H1 (cell line): ENCODE measurements at regions not wholly inside any gene's neighbourhood (a gene's known extent, or its start where the extent isn't known, plus 50 kb on each side); places are given as distances from the start of the nearest gene placed in this dataset.

Source experiments
- CTCF ChIA-PET: fragments of 300-600 bp; sonication (Branson Sonifier 250); formaldehyde crosslinking; loops from one replicate; lab custom pipeline; 2021; ENCODE audit not compliant: partially characterized antibody; lab: Charles Lee
- POLR2A ChIA-PET: fragments of 300-600 bp; sonication (Branson Sonifier 250); formaldehyde crosslinking; loops from one replicate; lab custom pipeline; 2021; ENCODE audit warnings: inconsistent platforms; ENCODE audit not compliant: partially characterized antibody; lab: Charles Lee
- DNase-seq, 2 experiments: peaks; one replicate each; pipeline versions ENCODE4 v3.0.0 to v3.0.0-alpha.2; 2010 to 2022; ENCODE audit warnings: low spot score in 2 of 2, low read depth in 1 of 2, mixed read lengths in 1 of 2
- FAIRE-seq: peaks from 2 replicates; lab custom pipeline; 2011; peaks lifted over from hg19 to GRCh38; lab: Jason Lieb, UNC
- H2AFZ ChIP-seq: 2 replicates; pipeline ENCODE4 v1.8.1; 2012; ENCODE audit warnings: low read length, inconsistent platforms
- H2AK5ac ChIP-seq: 2 replicates; pipeline ENCODE4 v1.6.1; 2013; ENCODE audit warnings: low read depth, low read length
- H2BK120ac ChIP-seq: replicated peaks from 2 replicates; pipeline ENCODE3; 2013; ENCODE audit warnings: low read depth, low read length, inconsistent platforms
- H2BK12ac ChIP-seq: 2 replicates; pipeline ENCODE4 v1.6.1; 2013; ENCODE audit warnings: low read depth, low read length
- H2BK15ac ChIP-seq: 2 replicates; pipeline ENCODE4 v1.6.1; 2013; ENCODE audit warnings: low read length
- H2BK20ac ChIP-seq: 2 replicates; pipeline ENCODE4 v1.6.1; 2013; ENCODE audit warnings: low read length
- H2BK5ac ChIP-seq: 2 replicates; pipeline ENCODE4 v1.6.1; 2013; ENCODE audit warnings: low read depth, low read length
- H3K14ac ChIP-seq: 2 replicates; pipeline ENCODE4 v1.6.1; 2013; ENCODE audit warnings: inconsistent platforms; ENCODE audit not compliant: insufficient read length
- H3K18ac ChIP-seq: 2 replicates; pipeline ENCODE4 v1.6.1; 2013; ENCODE audit warnings: low read length; ENCODE audit errors: extremely low read depth
- H3K23ac ChIP-seq: 2 replicates; pipeline ENCODE4 v1.6.1; 2013; ENCODE audit warnings: inconsistent platforms; ENCODE audit not compliant: insufficient read length
- H3K23me2 ChIP-seq: 2 replicates; pipeline ENCODE4 v1.6.1; 2013; ENCODE audit warnings: low read depth, low read length
- H3K27ac ChIP-seq: 2 replicates; pipeline ENCODE4 v1.6.1; 2011; ENCODE audit warnings: low read depth, low read length, inconsistent platforms
- H3K27me3 ChIP-seq, 4 experiments: replicated peaks in 1 of 4; 1 replicate in 1 of 4; 2 replicates in 3 of 4; pipeline versions ENCODE4 v1.6.1 to v1.8.1; 2011 to 2013; ENCODE audit warnings: low read length in 3 of 4, mild to moderate bottlenecking in 3 of 4, inconsistent platforms in 2 of 4, mixed read lengths in 2 of 4, moderate library complexity in 1 of 4; ENCODE audit not compliant: control insufficient read depth in 3 of 4, insufficient read depth in 3 of 4; ENCODE audit errors: extremely low read depth in 1 of 4
- H3K36me3 ChIP-seq, 4 experiments: 2 replicates each; pipeline versions ENCODE4 v1.6.1 to v1.8.1; 2011 to 2013; ENCODE audit warnings: mild to moderate bottlenecking in 4 of 4, low read length in 3 of 4, moderate library complexity in 2 of 4, control low read depth in 1 of 4, inconsistent platforms in 1 of 4; ENCODE audit not compliant: insufficient read depth in 4 of 4, control insufficient read depth in 2 of 4
- H3K4ac ChIP-seq: replicated peaks from 2 replicates; pipeline ENCODE3; 2013; ENCODE audit warnings: low read length, low read depth, mixed read lengths, inconsistent platforms; ENCODE audit not compliant: insufficient read length
- H3K4me1 ChIP-seq, 4 experiments: replicated peaks in 1 of 4; 1 replicate in 1 of 4; 2 replicates in 3 of 4; pipeline versions ENCODE4 v1.6.1 to v1.8.1; 2011 to 2013; ENCODE audit warnings: low read length in 3 of 4, inconsistent platforms in 2 of 4, mixed read lengths in 1 of 4; ENCODE audit not compliant: insufficient read depth in 4 of 4, control insufficient read depth in 3 of 4
- H3K4me2 ChIP-seq, 2 experiments: 2 replicates each; pipeline versions ENCODE4 v1.6.1 to v1.8.1; 2011 to 2013; ENCODE audit warnings: low read depth in 2 of 2, low read length in 2 of 2, control low read depth in 1 of 2, inconsistent platforms in 1 of 2, mild to moderate bottlenecking in 1 of 2; ENCODE audit not compliant: insufficient read depth in 1 of 2
- H3K4me3 ChIP-seq, 4 experiments: fragments of 200-600, 300-600 bp in 1 of 4; sonication (generic), shearing (Covaris generic), sonication (Bioruptor Twin) in 1 of 4; 2 replicates each; pipeline versions ENCODE4 v1.5.1 to v1.8.1; 2011 to 2016; ENCODE audit warnings: low read length in 4 of 4, low read depth in 3 of 4, control low read depth in 2 of 4, inconsistent platforms in 2 of 4, mild to moderate bottlenecking in 2 of 4, mixed read lengths in 1 of 4, moderate library complexity in 1 of 4; ENCODE audit not compliant: insufficient read depth in 2 of 4; ENCODE audit errors: extremely low read depth in 1 of 4
- H3K56ac ChIP-seq: replicated peaks from 2 replicates; pipeline ENCODE3; 2013; ENCODE audit warnings: low read depth, mild to moderate bottlenecking, mixed read lengths, low read length, inconsistent platforms; ENCODE audit not compliant: insufficient read length
- H3K79me1 ChIP-seq: 2 replicates; pipeline ENCODE4 v1.6.1; 2013; ENCODE audit warnings: low read depth, low read length, control low read depth
- H3K79me2 ChIP-seq, 2 experiments: 2 replicates each; pipeline versions ENCODE4 v1.6.1 to v1.8.1; 2012 to 2013; ENCODE audit warnings: low read length in 2 of 2, mild to moderate bottlenecking in 2 of 2, inconsistent platforms in 1 of 2; ENCODE audit not compliant: insufficient read depth in 2 of 2, control insufficient read depth in 1 of 2
- H3K9ac ChIP-seq, 4 experiments: replicated peaks in 1 of 4; 1 replicate in 1 of 4; 2 replicates in 3 of 4; pipeline versions ENCODE4 v1.6.1 to v1.8.1; 2011 to 2013; ENCODE audit warnings: low read depth in 3 of 4, low read length in 3 of 4, control low read depth in 2 of 4, mild to moderate bottlenecking in 2 of 4, moderate library complexity in 2 of 4, inconsistent platforms in 1 of 4; ENCODE audit errors: extremely low read depth in 1 of 4
- H3K9me3 ChIP-seq, 2 experiments: 2 replicates each; pipeline versions ENCODE4 v1.6.1 to v1.8.1; 2012 to 2013; ENCODE audit warnings: mild to moderate bottlenecking in 2 of 2, moderate library complexity in 2 of 2, control low read depth in 1 of 2, inconsistent platforms in 1 of 2, low read depth in 1 of 2, low read length in 1 of 2, mixed read lengths in 1 of 2; ENCODE audit not compliant: insufficient read depth in 2 of 2
- H4K20me1 ChIP-seq, 2 experiments: replicated peaks in 1 of 2; 2 replicates each; pipeline versions ENCODE3 to v1.8.1; 2011 to 2013; ENCODE audit warnings: inconsistent platforms in 2 of 2, low read length in 2 of 2, mild to moderate bottlenecking in 1 of 2; ENCODE audit not compliant: insufficient read depth in 2 of 2, control insufficient read depth in 1 of 2
- H4K5ac ChIP-seq: 2 replicates; pipeline ENCODE4 v1.6.1; 2013; ENCODE audit warnings: low read length, low read depth, mixed read lengths, inconsistent platforms; ENCODE audit not compliant: insufficient read length
- H4K8ac ChIP-seq: 2 replicates; pipeline ENCODE4 v1.8.0; 2013; ENCODE audit warnings: mild to moderate bottlenecking, moderate library complexity, low read length, inconsistent platforms; ENCODE audit not compliant: insufficient read depth; ENCODE audit errors: extremely low read depth
- H4K91ac ChIP-seq: replicated peaks from 2 replicates; pipeline ENCODE3; 2013; ENCODE audit warnings: low read length, mixed read lengths, inconsistent platforms; ENCODE audit not compliant: insufficient read length
- KDM4A ChIP-seq: IDR thresholded peaks from one replicate; pipeline ENCODE4 v1.7.1; 2012; ENCODE audit warnings: low read depth, mild to moderate bottlenecking, moderate library complexity, low read length, inconsistent platforms; ENCODE audit not compliant: severe bottlenecking
- POU5F1 ChIP-seq: IDR thresholded peaks from 2 replicates; pipeline ENCODE4 v1.6.1; 2011; ENCODE audit warnings: low read depth, mild to moderate bottlenecking, low read length, moderate library complexity
- RFX5 ChIP-seq: IDR thresholded peaks from 2 replicates; pipeline ENCODE4 v1.6.1; 2011; ENCODE audit warnings: low read depth, low read length, improper control_type of control experiment, borderline replicate concordance
- SUZ12 ChIP-seq: fragments of 200-600 bp; sonication (generic); IDR thresholded peaks from 2 replicates; pipeline ENCODE4 v1.6.1; 2012; ENCODE audit warnings: mild to moderate bottlenecking, inconsistent platforms, low read length, moderate library complexity, mixed read lengths
- WGBS, 2 experiments: shearing (Covaris generic) in 1 of 2; methylation state at CpG; one replicate each; pipeline versions ENCODE4 v1.1.6 to v1.1.7; 2013 to 2015; ENCODE audit warnings: low lambda C conversion rate in 2 of 2, mixed read lengths in 2 of 2, inconsistent platforms in 1 of 2, low coverage in 1 of 2, missing lambda C conversion rate in 1 of 2; ENCODE audit not compliant: insufficient replicate concordance in 2 of 2, insufficient coverage in 1 of 2, insufficient read length in 1 of 2; ENCODE audit errors: extremely low coverage in 1 of 2, missing lambda C conversion rate in 1 of 2; 5-methylcytosine and 5-hydroxymethylcytosine counted together

DNA sequence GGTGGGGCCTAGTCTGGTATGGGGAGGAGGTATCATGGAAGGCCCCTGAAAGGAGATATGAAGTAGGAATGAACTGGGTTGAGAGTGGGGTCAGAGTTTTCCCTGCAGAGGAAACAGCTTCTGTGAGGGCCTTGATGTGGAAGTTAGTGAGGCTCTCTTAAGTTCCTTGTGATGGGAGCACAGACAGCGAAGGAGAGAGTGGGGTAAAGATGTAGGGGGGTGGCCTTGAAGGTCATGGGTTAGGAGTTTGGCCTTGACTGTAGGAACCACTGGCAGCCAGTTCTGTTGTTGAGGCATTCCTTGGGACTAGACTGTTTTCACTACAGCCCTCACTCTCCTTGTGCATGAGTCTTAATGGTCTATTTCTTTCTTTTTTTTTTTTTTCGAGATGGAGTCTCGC is 77.8 kb upstream of the NMNAT3 start:
- Histone ChIP-seq H4K91ac (no peak overlapping the region), H3K9ac (no peak overlapping the region), H3K4me1 (no peaks in the 10 kb centered on the region), H3K18ac (no peak overlapping the region), H2BK120ac (no peak overlapping the region), H3K4me3 (no peak overlapping the region), H2BK12ac (no peak overlapping the region), H3K79me1 (no peaks in the 10 kb centered on the region), H4K5ac (no peak overlapping the region), H3K79me2 (no peaks in the 10 kb centered on the region), H3K36me3 (no peaks in the 10 kb centered on the region), H3K27me3 (no peaks in the 10 kb centered on the region), H2AK5ac (no peak overlapping the region), H3K9me3 (no peaks in the 10 kb centered on the region), H2BK20ac (no peak overlapping the region), H3K56ac (no peak overlapping the region), H2BK15ac (no peak overlapping the region), H4K8ac (no peak overlapping the region), H3K23me2 (no peaks in the 10 kb centered on the region), H3K27ac (no peak overlapping the region), H3K14ac (no peak overlapping the region), H3K4ac (no peak overlapping the region), H3K23ac (no peak overlapping the region), H4K20me1 (no peaks in the 10 kb centered on the region), H3K4me2 (no peak overlapping the region), H2BK5ac (no peak overlapping the region), H2AFZ (no peak overlapping the region)
- POLR2A ChIA-PET, result no interaction called here
- FAIRE-seq (no peak), DNase-seq (no peak)
- 100% methylated on average over 1 of the region's 3 CpGs; no CpG with 5 or more reads in 1 of the 2 experiments for WGBS, 2 experiments
- TF ChIP-seq POU5F1 (no peak), KDM4A (no peak), RFX5 (no peak), SUZ12 (no peak)
- CTCF ChIA-PET, result no interaction called here
